ENCODE measurements at regions not wholly inside any gene's neighbourhood (a gene's known extent, or its start where the extent isn't known, plus 50 kb on each side); places are given as distances from the start of the nearest gene placed in this dataset.
A peak's percentile ranks its signal among the peaks of the same experiment; 100 is the strongest.

- Histone ChIP-seq H3K9me3 (ENCODE audit: control insufficient read depth, low read depth, low read length) (no peaks in the 10 kb centered on the region), H3K9ac (ENCODE audit: control insufficient read depth, extremely low read depth, insufficient read depth, low read length) (no peak overlapping the region), H3K4me1 (ENCODE audit: control insufficient read depth, extremely low read depth, insufficient read depth, low read length) (no peaks in the 10 kb centered on the region), H3K36me3 (ENCODE audit: control insufficient read depth in 2 of 2, extremely low read depth in 1 of 2, insufficient read depth in 2 of 2, low read length in 2 of 2) (no peaks in the 10 kb centered on the region), H3K9me1 (ENCODE audit: control insufficient read depth, extremely low read depth, insufficient read depth, low read length) (no peaks in the 10 kb centered on the region), H2AFZ (ENCODE audit: control insufficient read depth, low read length) (no peak overlapping the region), H3K4me3 (ENCODE audit: control insufficient read depth in 2 of 3, extremely low read depth in 1 of 3, insufficient read depth in 2 of 3, low read depth in 1 of 3, low read length in 3 of 3) (no peak overlapping the region), H3K79me2 (ENCODE audit: control insufficient read depth, insufficient read depth, low read length) (no peaks in the 10 kb centered on the region), H4K20me1 (ENCODE audit: control insufficient read depth, extremely low read depth, insufficient read depth, low read length) (no peaks in the 10 kb centered on the region), H3K27me3 (ENCODE audit: control insufficient read depth, extremely low read depth, insufficient read depth, low read length) (peaks cover 52% of the 10 kb centered on the region), H3K4me2 (ENCODE audit: control insufficient read depth, extremely low read depth, insufficient read depth, low read depth, low read length) (no peak overlapping the region), H3K27ac (ENCODE audit: control insufficient read depth, insufficient read depth, low read length) (no peak overlapping the region)
- no peak for TF ChIP-seq CTCF (optimal IDR thresholded peaks at IDR 0.05 in 1 of 3, IDR thresholded peaks at IDR 0.05 in 1 of 3, conservative IDR thresholded peaks at IDR 0.05 in 1 of 3; ENCODE audit: extremely low read depth in 1 of 3, insufficient read depth in 2 of 3, low read length in 3 of 3)
- TF ChIP-seq EZH2 (IDR thresholded peaks at IDR 0.05; ENCODE audit: low read length) = no peak
- dilution Hi-C loops (cut with MboI; ENCODE audit: extremely low pct_ligation_motif_present, low sequenced_read_pairs) = no loop called here
- DNase-seq (ENCODE audit: low read depth, low spot score) (no peak), FAIRE-seq (no peak)
Measured at GRCh38 chr11:43555186-43555585, 125.4 kb upstream of the HSD17B12 start.

- no peaks in the 10 kb centered on the region for H3K4me1 ChIP-seq (ENCODE audit: control insufficient read depth, extremely low read depth, insufficient read depth, low read length)
- no peak overlapping the region for H2AFZ ChIP-seq (ENCODE audit: control insufficient read depth, low read length)
- no peaks in the 10 kb centered on the region for H3K9me1 ChIP-seq (ENCODE audit: control insufficient read depth, extremely low read depth, insufficient read depth, low read length)
- dilution Hi-C loops (cut with MboI; ENCODE audit: extremely low pct_ligation_motif_present, low sequenced_read_pairs) = no loop called here
- no peak overlapping the region for H3K27ac ChIP-seq (ENCODE audit: control insufficient read depth, insufficient read depth, low read length)
- no peak overlapping the region for H3K9ac ChIP-seq (ENCODE audit: control insufficient read depth, extremely low read depth, insufficient read depth, low read length)
- no peaks in the 10 kb centered on the region for H3K36me3 ChIP-seq (ENCODE audit: control insufficient read depth in 2 of 2, extremely low read depth in 1 of 2, insufficient read depth in 2 of 2, low read length in 2 of 2)
- H4K20me1 ChIP-seq (ENCODE audit: control insufficient read depth, extremely low read depth, insufficient read depth, low read length) = no peaks in the 10 kb centered on the region
- peaks cover 57% of the 10 kb centered on the region for H3K27me3 ChIP-seq (ENCODE audit: control insufficient read depth, extremely low read depth, insufficient read depth, low read length)
- H3K4me3 ChIP-seq (ENCODE audit: control insufficient read depth in 2 of 3, extremely low read depth in 1 of 3, insufficient read depth in 2 of 3, low read depth in 1 of 3, low read length in 3 of 3) = no peak overlapping the region
- H3K79me2 ChIP-seq (ENCODE audit: control insufficient read depth, insufficient read depth, low read length) = no peaks in the 10 kb centered on the region
- FAIRE-seq (no peak), DNase-seq (ENCODE audit: low read depth, low spot score) (no peak)
- no peaks in the 10 kb centered on the region for H3K9me3 ChIP-seq (ENCODE audit: control insufficient read depth, low read depth, low read length)
- H3K4me2 ChIP-seq (ENCODE audit: control insufficient read depth, extremely low read depth, insufficient read depth, low read depth, low read length) = no peak overlapping the region
- TF ChIP-seq EZH2 (IDR thresholded peaks at IDR 0.05; ENCODE audit: low read length) (peak; percentile 45), CTCF (optimal IDR thresholded peaks at IDR 0.05 in 1 of 3, IDR thresholded peaks at IDR 0.05 in 1 of 3, conservative IDR thresholded peaks at IDR 0.05 in 1 of 3; ENCODE audit: extremely low read depth in 1 of 3, insufficient read depth in 2 of 3, low read length in 3 of 3) (no peak)
Measured at GRCh38 chr11:43555816-43556611, 124.5 kb upstream of the HSD17B12 start.

Measured in keratinocyte (primary cell).